Lower leg skin (tissue), 3 donors: ENCODE measurements at regions not wholly inside any gene's neighbourhood (a gene's known extent, or its start where the extent isn't known, plus 50 kb on each side); places are given as distances from the start of the nearest gene placed in this dataset.

Experiments
- CTCF ChIP-seq, 3 donors: fragments of 450-650 bp; IDR thresholded peaks; one replicate each; pipeline ENCODE4 v1.5.1; 2016; ENCODE audit warnings: antibody characterized with exemption in 3 of 3, mild to moderate bottlenecking in 3 of 3, moderate library complexity in 2 of 3
- POLR2A ChIP-seq, 2 donors: fragments of 450-650 bp; IDR thresholded peaks; one replicate each; pipeline ENCODE4 v1.6.1; 2016 to 2017; ENCODE audit warnings: antibody characterized with exemption in 2 of 2, mild to moderate bottlenecking in 1 of 2, moderate library complexity in 1 of 2

- TF ChIP-seq CTCF (IDR thresholded peaks at IDR 0.05) (no peak), POLR2A (IDR thresholded peaks at IDR 0.05) (no peak)
These were observed 581.8 kb upstream of the MMS22L start for GRCh38 chr6:97864826-97865225.
